Hepatocyte (in vitro differentiated cells): ENCODE measurements at regions not wholly inside any gene's neighbourhood (a gene's known extent, or its start where the extent isn't known, plus 50 kb on each side); places are given as distances from the start of the nearest gene placed in this dataset.

Source experiments
- DNase-seq: peaks from one replicate; pipeline ENCODE4 v3.0.0-alpha.2; 2016; ENCODE audit warnings: low spot score
- H2AFZ ChIP-seq: fragments of 200-600 bp; sonication (generic); 2 replicates; pipeline ENCODE4 v1.6.0; 2016; ENCODE audit warnings: antibody characterized with exemption, mild to moderate bottlenecking
- H3K27ac ChIP-seq: fragments of 200-600 bp; sonication (generic); 2 replicates; pipeline ENCODE4 v1.5.1; 2016; ENCODE audit warnings: mild to moderate bottlenecking
- H3K27me3 ChIP-seq: fragments of 200-600 bp; sonication (generic); 2 replicates; pipeline ENCODE4 v1.6.1; 2016
- H3K36me3 ChIP-seq: fragments of 200-600 bp; sonication (generic); replicated peaks from 2 replicates; pipeline ENCODE4 v1.5.1; 2016; ENCODE audit warnings: low read depth; ENCODE audit not compliant: insufficient read depth
- H3K4me1 ChIP-seq: fragments of 200-600 bp; sonication (generic); 2 replicates; pipeline ENCODE4 v1.5.1; 2016; ENCODE audit warnings: mild to moderate bottlenecking, moderate library complexity; ENCODE audit not compliant: insufficient read depth
- H3K4me2 ChIP-seq: fragments of 200-600 bp; sonication (generic); 2 replicates; pipeline ENCODE4 v1.6.0; 2016
- H3K4me3 ChIP-seq: fragments of 200-600 bp; sonication (generic); 2 replicates; pipeline ENCODE4 v1.5.1; 2016; ENCODE audit warnings: mild to moderate bottlenecking
- H3K79me2 ChIP-seq: fragments of 200-600 bp; sonication (generic); 2 replicates; pipeline ENCODE4 v1.6.0; 2017; ENCODE audit warnings: mild to moderate bottlenecking
- H3K9me2 ChIP-seq: fragments of 200-600 bp; sonication (generic); replicated peaks from 2 replicates; pipeline ENCODE4 v1.6.0; 2017; ENCODE audit warnings: mild to moderate bottlenecking; ENCODE audit not compliant: insufficient read depth
- H3K9me3 ChIP-seq: fragments of 200-600 bp; sonication (generic); 2 replicates; pipeline ENCODE4 v1.5.1; 2016; ENCODE audit warnings: low read depth, mild to moderate bottlenecking
- H4K20me1 ChIP-seq: fragments of 200-600 bp; sonication (generic); 2 replicates; pipeline ENCODE4 v1.6.0; 2016; ENCODE audit warnings: mild to moderate bottlenecking; ENCODE audit not compliant: insufficient read depth, poor library complexity, severe bottlenecking
- EZH2 ChIP-seq: fragments of 200-600 bp; sonication (generic); IDR thresholded peaks from 2 replicates; pipeline ENCODE4 v1.6.1; 2016; ENCODE audit warnings: antibody characterized with exemption, mild to moderate bottlenecking, borderline replicate concordance
- EZH2phosphoT487 ChIP-seq: fragments of 200-600 bp; sonication (generic); IDR thresholded peaks from one replicate; pipeline ENCODE4 v1.6.1; 2018; ENCODE audit warnings: antibody characterized with exemption, mild to moderate bottlenecking, low read depth, moderate library complexity; ENCODE audit not compliant: unreplicated experiment, severe bottlenecking
- WGBS: methylation state at CpG from one replicate; pipeline ENCODE4 v1.1.6; 2016; ENCODE audit warnings: low lambda C conversion rate; ENCODE audit errors: missing lambda C conversion rate; 5-methylcytosine and 5-hydroxymethylcytosine counted together
- TF ChIP-seq, protein P1 (sequence below): fragments of 200-600 bp; sonication (generic); IDR thresholded peaks from 2 replicates; pipeline ENCODE4 v1.5.1; 2016; ENCODE audit warnings: antibody characterized with exemption, mild to moderate bottlenecking; ENCODE audit not compliant: poor library complexity

GRCh38 chr5:3023656-3024055, 272.2 kb upstream of the IRX2 start:
- no peak overlapping the region for H3K4me3 ChIP-seq
- no peaks in the 10 kb centered on the region for H4K20me1 ChIP-seq
- DNase-seq: no peak
- H3K4me1 ChIP-seq: no peaks in the 10 kb centered on the region
- H3K4me2 ChIP-seq: no peak overlapping the region
- no peaks in the 10 kb centered on the region for H3K9me2 ChIP-seq
- H3K36me3 ChIP-seq: no peaks in the 10 kb centered on the region
- no peak overlapping the region for H2AFZ ChIP-seq
- no peaks in the 10 kb centered on the region for H3K79me2 ChIP-seq
- WGBS: 74% methylated on average over 12 of the region's 12 CpGs
- H3K9me3 ChIP-seq: no peaks in the 10 kb centered on the region
- no peaks in the 10 kb centered on the region for H3K27me3 ChIP-seq
- TF ChIP-seq, protein P1, sequence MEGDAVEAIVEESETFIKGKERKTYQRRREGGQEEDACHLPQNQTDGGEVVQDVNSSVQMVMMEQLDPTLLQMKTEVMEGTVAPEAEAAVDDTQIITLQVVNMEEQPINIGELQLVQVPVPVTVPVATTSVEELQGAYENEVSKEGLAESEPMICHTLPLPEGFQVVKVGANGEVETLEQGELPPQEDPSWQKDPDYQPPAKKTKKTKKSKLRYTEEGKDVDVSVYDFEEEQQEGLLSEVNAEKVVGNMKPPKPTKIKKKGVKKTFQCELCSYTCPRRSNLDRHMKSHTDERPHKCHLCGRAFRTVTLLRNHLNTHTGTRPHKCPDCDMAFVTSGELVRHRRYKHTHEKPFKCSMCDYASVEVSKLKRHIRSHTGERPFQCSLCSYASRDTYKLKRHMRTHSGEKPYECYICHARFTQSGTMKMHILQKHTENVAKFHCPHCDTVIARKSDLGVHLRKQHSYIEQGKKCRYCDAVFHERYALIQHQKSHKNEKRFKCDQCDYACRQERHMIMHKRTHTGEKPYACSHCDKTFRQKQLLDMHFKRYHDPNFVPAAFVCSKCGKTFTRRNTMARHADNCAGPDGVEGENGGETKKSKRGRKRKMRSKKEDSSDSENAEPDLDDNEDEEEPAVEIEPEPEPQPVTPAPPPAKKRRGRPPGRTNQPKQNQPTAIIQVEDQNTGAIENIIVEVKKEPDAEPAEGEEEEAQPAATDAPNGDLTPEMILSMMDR: no peak
- TF ChIP-seq EZH2phosphoT487: no peak
- TF ChIP-seq EZH2: no peak
- H3K27ac ChIP-seq: no peak overlapping the region

DNA sequence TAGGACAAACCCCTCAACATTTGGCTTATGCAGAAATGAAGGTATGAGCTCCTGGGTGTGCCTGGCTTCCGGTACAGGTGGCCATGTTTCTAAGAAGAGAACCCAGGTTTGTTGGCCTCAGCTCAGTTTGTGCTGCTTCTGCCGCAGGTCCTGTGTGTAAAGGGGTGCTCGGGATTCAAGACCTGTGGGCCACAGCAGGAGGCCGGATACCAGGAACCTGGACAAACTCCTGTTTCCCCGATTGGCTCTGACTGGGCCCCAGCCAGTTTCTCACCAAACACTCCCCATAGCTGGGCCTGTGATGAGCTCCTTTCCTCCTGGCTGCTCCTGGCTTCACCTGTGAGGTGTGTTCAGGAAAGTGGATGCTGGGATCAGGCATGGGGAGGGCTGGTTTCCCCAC, 271.2 kb upstream of the IRX2 start:
- Histone ChIP-seq H3K4me2 (no peak overlapping the region), H2AFZ (no peak overlapping the region), H3K79me2 (no peaks in the 10 kb centered on the region), H4K20me1 (no peaks in the 10 kb centered on the region), H3K9me2 (no peaks in the 10 kb centered on the region), H3K36me3 (no peaks in the 10 kb centered on the region), H3K4me3 (no peak overlapping the region), H3K27ac (no peak overlapping the region), H3K27me3 (no peaks in the 10 kb centered on the region), H3K4me1 (no peaks in the 10 kb centered on the region), H3K9me3 (no peaks in the 10 kb centered on the region)
- TF ChIP-seq, protein P1: no peak
- no peak for TF ChIP-seq EZH2phosphoT487
- TF ChIP-seq EZH2: no peak
- WGBS: 96% methylated on average over 5 of the region's 5 CpGs
- no peak for DNase-seq

DNA sequence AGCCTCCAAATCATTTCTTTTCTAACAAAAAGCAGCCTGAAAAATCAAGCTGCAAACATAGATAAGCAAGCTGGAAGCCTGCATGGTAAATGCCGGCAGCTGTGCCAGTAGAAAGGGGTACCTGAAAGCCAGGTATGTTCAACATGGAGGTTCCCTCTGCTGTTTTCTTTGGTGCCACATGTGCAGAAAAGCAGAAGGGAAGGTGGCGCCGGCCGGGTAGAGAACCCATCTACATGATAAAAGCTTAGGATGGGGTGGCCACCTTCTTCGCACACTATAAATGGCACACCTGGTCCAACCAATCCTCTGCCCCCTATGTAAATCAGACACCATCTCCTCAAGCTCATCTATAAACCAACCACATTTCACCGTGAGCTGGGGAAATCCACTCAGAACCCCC, 268.9 kb upstream of the IRX2 start:
- 97% methylated on average over 6 of the region's 6 CpGs for WGBS
- Histone ChIP-seq H3K4me1 (no peaks in the 10 kb centered on the region), H3K79me2 (no peaks in the 10 kb centered on the region), H3K9me3 (no peaks in the 10 kb centered on the region), H3K4me2 (no peak overlapping the region), H3K9me2 (no peaks in the 10 kb centered on the region), H3K27ac (no peak overlapping the region), H3K27me3 (no peaks in the 10 kb centered on the region), H3K36me3 (no peaks in the 10 kb centered on the region), H4K20me1 (no peaks in the 10 kb centered on the region), H3K4me3 (no peak overlapping the region), H2AFZ (no peak overlapping the region)
- DNase-seq: no peak
- no peak for TF ChIP-seq EZH2phosphoT487
- TF ChIP-seq EZH2: no peak
- TF ChIP-seq, protein P1: no peak

- Histone ChIP-seq H3K4me3 (no peak overlapping the region), H3K27ac (no peak overlapping the region), H3K79me2 (no peaks in the 10 kb centered on the region), H3K9me3 (no peaks in the 10 kb centered on the region), H4K20me1 (no peaks in the 10 kb centered on the region), H3K4me2 (no peak overlapping the region), H2AFZ (no peak overlapping the region), H3K27me3 (no peaks in the 10 kb centered on the region), H3K36me3 (no peaks in the 10 kb centered on the region), H3K9me2 (no peaks in the 10 kb centered on the region), H3K4me1 (no peaks in the 10 kb centered on the region)
- DNase-seq: no peak
- TF ChIP-seq, protein P1: no peak
- TF ChIP-seq EZH2phosphoT487 (no peak), EZH2 (no peak)
- WGBS: 90% methylated on average over 3 of the region's 3 CpGs
These were observed 267.6 kb upstream of the IRX2 start for GRCh38 chr5:3019045-3019444.
